Loucy (cell line): ENCODE measurements at regions not wholly inside any gene's neighbourhood (a gene's known extent, or its start where the extent isn't known, plus 50 kb on each side); places are given as distances from the start of the nearest gene placed in this dataset.

Source experiments
- EZH2phosphoT487 ChIP-seq: fragments of 200-600 bp; IDR thresholded peaks from 2 replicates; pipeline ENCODE4 v1.6.1; 2018; ENCODE audit warnings: antibody characterized with exemption, mild to moderate bottlenecking, moderate library complexity, borderline replicate concordance
- TF ChIP-seq, protein P1 (sequence below): fragments of 200-600 bp; sonication (generic); conservative IDR thresholded peaks from 2 replicates; pipeline ENCODE4 v1.5.1; 2014; ENCODE audit warnings: mild to moderate bottlenecking, antibody characterized with exemption, low read length

DNA sequence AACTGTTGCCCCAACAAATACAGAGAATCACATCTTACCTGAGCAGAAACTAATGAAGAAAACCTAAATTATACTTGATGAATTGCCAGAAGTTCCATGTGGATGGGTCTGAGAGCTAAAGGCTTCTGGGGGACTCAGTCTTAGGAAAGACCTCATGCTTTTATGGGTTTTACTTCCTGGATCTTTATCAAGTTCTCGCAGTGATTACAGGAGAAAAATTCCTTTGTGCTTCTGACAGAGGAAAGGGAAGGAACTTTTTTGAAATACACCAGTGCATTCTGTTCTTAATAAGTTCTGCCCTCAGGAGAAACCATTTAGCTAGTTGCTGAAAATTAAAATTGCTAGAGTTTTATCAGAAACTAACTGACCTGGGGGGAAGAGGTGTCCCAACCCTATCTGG lies 203.9 kb upstream of the KITLG start:
- TF ChIP-seq, protein P1, sequence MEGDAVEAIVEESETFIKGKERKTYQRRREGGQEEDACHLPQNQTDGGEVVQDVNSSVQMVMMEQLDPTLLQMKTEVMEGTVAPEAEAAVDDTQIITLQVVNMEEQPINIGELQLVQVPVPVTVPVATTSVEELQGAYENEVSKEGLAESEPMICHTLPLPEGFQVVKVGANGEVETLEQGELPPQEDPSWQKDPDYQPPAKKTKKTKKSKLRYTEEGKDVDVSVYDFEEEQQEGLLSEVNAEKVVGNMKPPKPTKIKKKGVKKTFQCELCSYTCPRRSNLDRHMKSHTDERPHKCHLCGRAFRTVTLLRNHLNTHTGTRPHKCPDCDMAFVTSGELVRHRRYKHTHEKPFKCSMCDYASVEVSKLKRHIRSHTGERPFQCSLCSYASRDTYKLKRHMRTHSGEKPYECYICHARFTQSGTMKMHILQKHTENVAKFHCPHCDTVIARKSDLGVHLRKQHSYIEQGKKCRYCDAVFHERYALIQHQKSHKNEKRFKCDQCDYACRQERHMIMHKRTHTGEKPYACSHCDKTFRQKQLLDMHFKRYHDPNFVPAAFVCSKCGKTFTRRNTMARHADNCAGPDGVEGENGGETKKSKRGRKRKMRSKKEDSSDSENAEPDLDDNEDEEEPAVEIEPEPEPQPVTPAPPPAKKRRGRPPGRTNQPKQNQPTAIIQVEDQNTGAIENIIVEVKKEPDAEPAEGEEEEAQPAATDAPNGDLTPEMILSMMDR, result no peak
- no peak for TF ChIP-seq EZH2phosphoT487
